Type B pancreatic cell (in vitro differentiated cells): ENCODE measurements at regions not wholly inside any gene's neighbourhood (a gene's known extent, or its start where the extent isn't known, plus 50 kb on each side); places are given as distances from the start of the nearest gene placed in this dataset.

Experiments
- DNase-seq: peaks from one replicate; pipeline ENCODE4 v3.0.0; 2021; ENCODE audit warnings: mixed read lengths; ENCODE audit not compliant: unreplicated experiment; ENCODE audit errors: extremely low spot score
- H3K27ac Mint-ChIP-seq: 2 replicates; pipeline ENCODE4 v1.8.0; 2021; ENCODE audit warnings: mild to moderate bottlenecking, mixed read lengths
- H3K27me3 Mint-ChIP-seq: 2 replicates; pipeline ENCODE4 v1.8.0; 2021; ENCODE audit warnings: mixed read lengths
- H3K36me3 Mint-ChIP-seq: 2 replicates; pipeline ENCODE4 v1.8.0; 2021; ENCODE audit warnings: mixed read lengths
- H3K4me1 Mint-ChIP-seq: one replicate; pipeline ENCODE4 v1.8.0; 2021; ENCODE audit warnings: mixed read lengths; ENCODE audit not compliant: unreplicated experiment
- H3K4me3 Mint-ChIP-seq: 2 replicates; pipeline ENCODE4 v1.8.0; 2021; ENCODE audit warnings: mild to moderate bottlenecking, mixed read lengths
- H3K9me3 Mint-ChIP-seq: 2 replicates; pipeline ENCODE4 v1.8.0; 2021; ENCODE audit warnings: mixed read lengths
- TF ChIP-seq, protein P1 (sequence below): fragments of 200-600 bp; sonication (generic); conservative IDR thresholded peaks from 2 replicates; pipeline ENCODE4 v1.5.0; 2021; ENCODE audit warnings: antibody characterized with exemption, mild to moderate bottlenecking

DNA sequence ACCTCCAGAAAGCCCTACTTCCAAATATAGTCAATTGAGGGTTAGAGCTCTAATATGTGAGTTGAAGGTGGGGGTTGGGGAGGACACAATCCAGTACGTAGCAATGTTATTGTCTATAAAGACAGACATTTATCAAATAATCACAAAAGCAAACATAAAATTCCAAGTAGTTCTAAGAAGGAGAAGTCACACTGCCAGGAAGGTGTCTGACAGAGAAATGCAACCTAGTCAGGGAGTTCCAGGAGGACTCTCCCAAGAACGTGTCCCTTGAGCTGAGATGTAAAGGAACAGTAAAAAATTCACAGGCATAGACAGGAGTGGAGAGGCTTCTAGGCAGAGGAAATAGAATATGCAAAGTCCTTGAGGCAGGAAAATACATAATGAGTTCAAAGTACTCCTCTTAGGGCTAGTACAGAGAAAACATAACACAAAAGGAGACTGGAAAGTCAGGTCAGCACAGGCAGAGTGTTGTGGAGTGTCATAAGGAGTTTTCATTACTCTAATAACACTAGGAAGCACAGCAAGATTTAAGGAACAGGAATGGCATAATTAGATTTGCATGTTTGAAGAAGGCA lies 277.6 kb upstream of the STT3B start:
- H3K27ac Mint-ChIP-seq = no peak overlapping the region
- DNase-seq = no peak
- TF ChIP-seq, protein P1, sequence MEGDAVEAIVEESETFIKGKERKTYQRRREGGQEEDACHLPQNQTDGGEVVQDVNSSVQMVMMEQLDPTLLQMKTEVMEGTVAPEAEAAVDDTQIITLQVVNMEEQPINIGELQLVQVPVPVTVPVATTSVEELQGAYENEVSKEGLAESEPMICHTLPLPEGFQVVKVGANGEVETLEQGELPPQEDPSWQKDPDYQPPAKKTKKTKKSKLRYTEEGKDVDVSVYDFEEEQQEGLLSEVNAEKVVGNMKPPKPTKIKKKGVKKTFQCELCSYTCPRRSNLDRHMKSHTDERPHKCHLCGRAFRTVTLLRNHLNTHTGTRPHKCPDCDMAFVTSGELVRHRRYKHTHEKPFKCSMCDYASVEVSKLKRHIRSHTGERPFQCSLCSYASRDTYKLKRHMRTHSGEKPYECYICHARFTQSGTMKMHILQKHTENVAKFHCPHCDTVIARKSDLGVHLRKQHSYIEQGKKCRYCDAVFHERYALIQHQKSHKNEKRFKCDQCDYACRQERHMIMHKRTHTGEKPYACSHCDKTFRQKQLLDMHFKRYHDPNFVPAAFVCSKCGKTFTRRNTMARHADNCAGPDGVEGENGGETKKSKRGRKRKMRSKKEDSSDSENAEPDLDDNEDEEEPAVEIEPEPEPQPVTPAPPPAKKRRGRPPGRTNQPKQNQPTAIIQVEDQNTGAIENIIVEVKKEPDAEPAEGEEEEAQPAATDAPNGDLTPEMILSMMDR = no peak
- peaks cover 23% of the 10 kb centered on the region for H3K9me3 Mint-ChIP-seq
- peaks cover 18% of the 10 kb centered on the region for H3K4me1 Mint-ChIP-seq
- H3K36me3 Mint-ChIP-seq = peaks cover 3% of the 10 kb centered on the region
- no peaks in the 10 kb centered on the region for H3K27me3 Mint-ChIP-seq
- no peak overlapping the region for H3K4me3 Mint-ChIP-seq

DNA sequence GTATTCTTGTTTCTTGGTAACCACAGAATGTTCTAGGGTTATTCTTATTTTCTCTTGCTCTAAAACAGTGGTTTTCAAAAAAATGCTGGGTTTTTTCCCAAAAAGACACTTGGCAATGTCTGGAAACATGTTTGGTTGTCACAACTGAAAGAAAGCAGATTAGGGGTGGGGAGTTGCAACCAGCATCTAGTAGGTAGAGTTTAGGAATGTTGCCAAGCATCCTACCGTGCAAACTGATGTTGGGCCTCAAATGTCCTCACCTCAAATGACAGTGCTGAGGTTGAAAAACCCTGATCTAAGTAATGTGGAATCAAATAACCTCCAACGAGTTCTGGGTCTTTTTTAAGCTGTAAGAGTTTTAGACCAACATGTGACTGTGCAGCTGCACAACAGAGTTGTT lies 270.5 kb upstream of the STT3B start:
- Mint-ChIP-seq H3K4me1 (peaks cover 1% of the 10 kb centered on the region), H3K9me3 (peaks cover 12% of the 10 kb centered on the region), H3K27me3 (no peaks in the 10 kb centered on the region), H3K4me3 (no peak overlapping the region), H3K36me3 (no peaks in the 10 kb centered on the region), H3K27ac (no peak overlapping the region)
- no peak for DNase-seq
- TF ChIP-seq, protein P1 = no peak

DNA sequence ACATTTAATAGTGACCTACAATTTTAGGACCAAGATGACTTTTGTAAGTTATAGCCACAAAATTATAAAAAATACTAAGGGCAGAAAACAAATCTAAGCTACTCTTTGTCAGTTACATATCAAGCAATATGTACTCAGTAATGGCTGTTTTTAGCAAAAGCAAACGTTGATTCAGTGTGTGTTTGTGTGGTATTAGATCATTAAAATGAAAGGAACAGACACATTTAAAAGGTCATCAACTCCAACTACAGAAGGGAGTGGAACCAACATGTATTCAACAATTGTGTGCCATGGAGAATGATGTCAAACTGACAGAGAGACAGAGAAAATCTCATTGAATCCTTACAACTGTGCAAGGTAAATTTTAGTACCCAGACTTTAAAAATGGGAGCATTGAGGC lies 268.8 kb upstream of the STT3B start:
- no peaks in the 10 kb centered on the region for H3K27me3 Mint-ChIP-seq
- H3K36me3 Mint-ChIP-seq = no peaks in the 10 kb centered on the region
- TF ChIP-seq, protein P1 = no peak
- H3K4me1 Mint-ChIP-seq = peaks cover 7% of the 10 kb centered on the region
- H3K9me3 Mint-ChIP-seq = peaks cover 12% of the 10 kb centered on the region
- DNase-seq = no peak
- H3K4me3 Mint-ChIP-seq = no peak overlapping the region
- no peak overlapping the region for H3K27ac Mint-ChIP-seq

DNA sequence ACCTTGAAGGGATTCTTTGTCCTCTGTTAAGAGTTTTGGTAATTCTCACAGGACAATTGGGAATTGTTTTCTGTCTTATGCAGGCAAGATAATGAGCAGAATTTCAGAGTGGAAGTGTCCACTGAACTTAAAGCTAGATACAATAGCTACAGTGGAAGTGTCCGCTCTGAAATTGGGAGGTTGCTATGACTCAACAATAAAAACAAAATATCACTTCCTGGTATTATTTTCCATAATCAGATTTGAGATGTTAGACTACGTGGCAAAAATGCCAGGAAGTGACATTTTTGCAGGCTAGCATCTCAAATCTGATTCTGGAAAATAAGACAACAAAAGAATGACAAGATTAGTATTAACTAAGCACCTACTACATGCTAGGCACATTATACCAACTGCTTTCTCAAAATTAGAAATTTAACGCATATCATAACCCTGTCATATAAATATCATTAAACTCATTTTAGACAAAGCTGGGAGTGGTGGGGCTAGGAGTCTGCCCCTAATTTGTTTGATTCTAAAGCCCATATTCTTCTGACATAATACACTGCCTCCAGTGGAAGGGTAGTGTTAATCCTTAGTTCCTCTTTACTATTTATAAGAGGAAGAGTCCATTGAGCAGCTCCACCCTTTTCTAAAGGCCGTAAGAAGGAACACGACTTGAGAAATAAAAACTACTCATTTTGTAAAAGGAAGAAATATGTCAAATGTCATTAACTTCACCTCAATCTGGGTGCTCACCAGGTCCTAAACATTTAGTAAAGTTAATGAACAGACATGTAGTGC lies 266.9 kb upstream of the STT3B start:
- H3K4me1 Mint-ChIP-seq = peaks cover 7% of the 10 kb centered on the region
- H3K27ac Mint-ChIP-seq = no peak overlapping the region
- DNase-seq = no peak
- no peaks in the 10 kb centered on the region for H3K36me3 Mint-ChIP-seq
- TF ChIP-seq, protein P1 = no peak
- no peak overlapping the region for H3K4me3 Mint-ChIP-seq
- no peaks in the 10 kb centered on the region for H3K27me3 Mint-ChIP-seq
- H3K9me3 Mint-ChIP-seq = peaks cover 4% of the 10 kb centered on the region

DNA sequence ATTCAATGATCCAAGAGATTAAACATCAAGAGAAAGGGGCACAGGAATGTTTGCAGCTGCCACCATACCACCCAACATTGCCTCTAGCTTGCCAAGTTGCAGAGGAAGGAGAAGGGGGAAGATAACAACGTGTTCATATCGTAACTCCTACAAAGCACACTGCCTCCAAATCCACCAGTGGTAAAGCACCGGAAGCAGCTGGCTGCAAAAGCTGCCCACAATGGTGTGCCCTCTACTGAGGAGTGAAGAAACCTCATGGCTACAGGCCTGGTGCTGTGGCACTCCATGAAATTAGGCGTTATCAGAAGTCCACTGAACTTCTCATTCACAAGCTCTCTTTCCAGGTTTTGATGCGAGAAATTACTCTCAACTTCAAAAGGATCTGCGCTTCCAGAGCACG lies 263.9 kb upstream of the STT3B start:
- Mint-ChIP-seq H3K4me3 (no peak overlapping the region), H3K27me3 (no peaks in the 10 kb centered on the region)
- TF ChIP-seq, protein P1 = no peak

More for the DNA sequence above, 263.9 kb upstream of the STT3B start:
- H3K27ac Mint-ChIP-seq = no peak overlapping the region
- no peak for DNase-seq
- peaks cover 7% of the 10 kb centered on the region for H3K4me1 Mint-ChIP-seq
- H3K36me3 Mint-ChIP-seq = no peaks in the 10 kb centered on the region
- peaks cover 4% of the 10 kb centered on the region for H3K9me3 Mint-ChIP-seq
